ENCODE measurements at regions not wholly inside any gene's neighbourhood (a gene's known extent, or its start where the extent isn't known, plus 50 kb on each side); places are given as distances from the start of the nearest gene placed in this dataset.

GRCh38 chr4:114173968-114174367 is 194.5 kb upstream of the ARSJ start:
- POLR2A ChIA-PET (ENCODE audit: unreplicated experiment), result no interaction called here
- H3K9me2 ChIP-seq (ENCODE audit: insufficient read depth), result no peaks in the 10 kb centered on the region
- no peak overlapping the region for H3K4me2 ChIP-seq
- intact Hi-C loops (cut with micrococcal nuclease; ENCODE audit: unreplicated experiment), result no loop called here
- TF ChIP-seq EZH2 (IDR thresholded peaks at IDR 0.05; ENCODE audit: low read depth), result no peak
- TF ChIP-seq CTCF (conservative IDR thresholded peaks at IDR 0.05), result no peak
- H2AFZ ChIP-seq, result no peak overlapping the region
- H3K79me2 ChIP-seq (ENCODE audit: low read depth), result no peaks in the 10 kb centered on the region
- no peaks in the 10 kb centered on the region for H4K20me1 ChIP-seq (ENCODE audit: insufficient read depth)
- H3K4me1 ChIP-seq (replicated peaks; ENCODE audit: insufficient read depth), result no peaks in the 10 kb centered on the region
- H3K27me3 ChIP-seq (ENCODE audit: insufficient read depth, low read depth), result no peaks in the 10 kb centered on the region
- H3F3A ChIP-seq (ENCODE audit: insufficient read depth, low read depth), result no peaks in the 10 kb centered on the region
- no peak for DNase-seq
- H3K36me3 ChIP-seq (ENCODE audit: low read depth), result no peaks in the 10 kb centered on the region
- H3K9me3 ChIP-seq (ENCODE audit: insufficient read depth, low read depth), result no peaks in the 10 kb centered on the region
- CTCF ChIA-PET, result no interaction called here
- H3K4me3 ChIP-seq, result no peak overlapping the region
- BruUV-seq (replicated peaks), result no TSS peak
- H3K27ac ChIP-seq, result no peak overlapping the region

DNA sequence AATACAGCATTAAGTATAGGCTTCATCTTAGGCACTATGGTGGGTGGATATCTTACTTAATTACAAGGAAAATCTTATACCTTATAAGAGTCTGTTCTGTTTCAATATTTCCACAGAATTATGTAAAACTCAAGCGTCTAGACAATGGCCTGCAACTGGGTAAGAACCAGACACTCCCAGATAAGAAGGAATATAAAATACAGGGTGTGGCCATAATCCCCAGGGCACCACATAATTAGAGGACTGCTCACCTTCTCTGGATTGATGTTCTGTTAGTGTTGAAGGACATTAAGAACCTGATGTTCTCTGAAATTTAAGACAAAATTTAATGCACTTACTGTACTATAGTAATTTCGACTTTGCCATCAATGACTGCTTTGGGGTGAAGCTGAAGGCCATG is 198.2 kb upstream of the ARSJ start:
- POLR2A ChIA-PET (ENCODE audit: unreplicated experiment), result interaction anchor here (0.6 kb wide), 1 partner anchor 60 kb away, joined by 3 read pairs; no protein-coding TSS in a partner anchor
- H3K9me2 ChIP-seq (ENCODE audit: insufficient read depth), result no peaks in the 10 kb centered on the region

GRCh38 chr4:114178392-114178791 is 198.9 kb upstream of the ARSJ start:
- CTCF ChIA-PET, result no interaction called here
- Histone ChIP-seq H3K36me3 (ENCODE audit: low read depth) (no peaks in the 10 kb centered on the region), H3K9me2 (ENCODE audit: insufficient read depth) (no peaks in the 10 kb centered on the region), H3F3A (ENCODE audit: insufficient read depth, low read depth) (no peaks in the 10 kb centered on the region), H2AFZ (no peak overlapping the region), H3K27ac (no peak overlapping the region), H4K20me1 (ENCODE audit: insufficient read depth) (no peaks in the 10 kb centered on the region), H3K4me1 (replicated peaks; ENCODE audit: insufficient read depth) (no peaks in the 10 kb centered on the region), H3K4me2 (no peak overlapping the region), H3K27me3 (ENCODE audit: insufficient read depth, low read depth) (no peaks in the 10 kb centered on the region), H3K9me3 (ENCODE audit: insufficient read depth, low read depth) (no peaks in the 10 kb centered on the region), H3K4me3 (no peak overlapping the region), H3K79me2 (ENCODE audit: low read depth) (no peaks in the 10 kb centered on the region)
- no peak for DNase-seq
- TF ChIP-seq CTCF (conservative IDR thresholded peaks at IDR 0.05) (no peak), EZH2 (IDR thresholded peaks at IDR 0.05; ENCODE audit: low read depth) (no peak)
- no TSS peak for BruUV-seq (replicated peaks)
- POLR2A ChIA-PET (ENCODE audit: unreplicated experiment), result interaction anchor here (0.6 kb wide), 2 partner anchors 32 to 61 kb away, joined by 3 to 6 read pairs; no protein-coding TSS in a partner anchor
- intact Hi-C loops (cut with micrococcal nuclease; ENCODE audit: unreplicated experiment), result no loop called here

More for the DNA sequence above, 198.2 kb upstream of the ARSJ start:
- BruUV-seq (replicated peaks), result no TSS peak
- no peaks in the 10 kb centered on the region for H4K20me1 ChIP-seq (ENCODE audit: insufficient read depth)
- no peak overlapping the region for H3K4me2 ChIP-seq
- intact Hi-C loops (cut with micrococcal nuclease; ENCODE audit: unreplicated experiment), result no loop called here
- H3F3A ChIP-seq (ENCODE audit: insufficient read depth, low read depth), result no peaks in the 10 kb centered on the region
- TF ChIP-seq EZH2 (IDR thresholded peaks at IDR 0.05; ENCODE audit: low read depth) (no peak), CTCF (conservative IDR thresholded peaks at IDR 0.05) (no peak)
- no peak overlapping the region for H3K27ac ChIP-seq
- H3K27me3 ChIP-seq (ENCODE audit: insufficient read depth, low read depth), result no peaks in the 10 kb centered on the region
- H2AFZ ChIP-seq, result no peak overlapping the region
- no peaks in the 10 kb centered on the region for H3K9me3 ChIP-seq (ENCODE audit: insufficient read depth, low read depth)
- DNase-seq, result no peak
- H3K36me3 ChIP-seq (ENCODE audit: low read depth), result no peaks in the 10 kb centered on the region
- H3K79me2 ChIP-seq (ENCODE audit: low read depth), result no peaks in the 10 kb centered on the region
- no peaks in the 10 kb centered on the region for H3K4me1 ChIP-seq (replicated peaks; ENCODE audit: insufficient read depth)
- CTCF ChIA-PET, result no interaction called here
- H3K4me3 ChIP-seq, result no peak overlapping the region

All from PC-9 (cell line).